Left hindlimb (tissue), 1 donor: ENCODE measurements at regions not wholly inside any gene's neighbourhood (a gene's known extent, or its start where the extent isn't known, plus 50 kb on each side); places are given as distances from the start of the nearest gene placed in this dataset.
A peak's percentile ranks its signal among the peaks of the same experiment; 100 is the strongest.

ENCODE experiments used
- DNase-seq: peaks from one replicate; pipeline ENCODE4 v3.0.0-alpha.2; 2018

DNA sequence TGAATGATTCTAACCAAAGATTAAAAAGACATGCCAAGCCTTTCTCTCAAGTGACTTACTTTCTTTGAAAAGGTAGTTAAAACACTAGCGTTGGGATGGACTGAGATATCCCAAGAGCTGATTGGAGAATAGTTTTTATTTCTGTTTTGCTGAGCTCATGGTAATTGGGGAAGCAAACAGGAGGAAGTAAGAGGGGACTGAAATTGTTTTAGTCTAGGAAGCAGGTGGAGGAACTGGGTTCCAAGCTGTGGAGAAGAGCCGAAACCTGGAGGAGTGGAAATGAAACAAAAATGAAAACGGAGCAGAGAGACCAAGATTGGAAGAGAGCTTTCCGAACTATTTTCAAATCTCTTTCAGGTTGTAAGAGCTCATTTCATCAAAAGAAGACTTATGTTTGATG, 59.9 kb upstream of the TENT5A start:
- DNase-seq = no peak

DNA sequence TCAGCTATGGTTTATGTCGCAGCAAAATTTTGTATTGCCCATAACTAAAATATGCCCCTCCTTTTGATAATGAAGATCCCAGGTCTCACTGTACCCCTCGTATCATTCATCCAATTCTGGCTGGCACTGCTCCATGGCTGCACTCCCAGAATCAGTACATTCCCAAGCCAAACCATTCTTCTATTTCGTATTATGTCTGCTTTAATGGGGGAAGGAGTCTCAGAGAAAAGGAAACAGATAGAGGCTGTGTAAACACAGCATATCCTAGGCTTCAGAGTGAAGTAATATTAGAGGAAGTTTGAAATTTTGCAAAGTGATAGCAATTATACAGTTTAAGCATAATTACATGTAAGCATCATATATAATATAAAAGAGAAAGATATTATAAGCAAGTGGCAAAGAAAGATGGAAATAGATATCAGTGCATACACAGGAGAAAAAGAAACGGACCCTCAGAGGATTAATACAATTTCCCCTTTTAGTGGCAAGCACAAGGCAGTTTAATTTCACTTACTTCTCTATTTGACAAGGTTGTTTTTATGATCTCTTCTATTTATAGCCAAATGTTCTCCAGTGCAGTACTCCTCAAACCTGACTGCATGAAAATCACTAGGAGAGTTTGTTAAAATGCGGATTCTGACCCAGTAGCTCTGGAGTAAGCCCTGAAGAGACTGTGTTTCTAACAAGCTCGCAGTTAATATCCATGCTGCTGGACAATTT, 56.5 kb upstream of the TENT5A start:
- DNase-seq = peak; percentile 37

GRCh38 chr6:81806793-81807565, 54.5 kb upstream of the TENT5A start:
- no peak for DNase-seq

- no peak for DNase-seq
These were observed 49.9 kb upstream of the TENT5A start for GRCh38 chr6:81802356-81802755.
